MCF 10A (cell line): ENCODE measurements at regions not wholly inside any gene's neighbourhood (a gene's known extent, or its start where the extent isn't known, plus 50 kb on each side); places are given as distances from the start of the nearest gene placed in this dataset.
"Not testable (repeated sequence)": the region's sequence is repeated elsewhere in the genome, so short reads cannot be mapped to it uniquely, and the experiment has no call there.

ENCODE experiments used
- BruUV-seq: library from RNA; stranded (reverse); fragments of 400-500 nt; replicated peaks from 2 replicates; lab custom pipeline; 2021; lab: Mats Ljungman, UMichigan
- CTCF ChIA-PET: fragments of 300-600 bp; sonication (Branson Sonifier 250); formaldehyde crosslinking; extraction: SDS; loops from one replicate; lab custom pipeline; 2021; ENCODE audit warnings: antibody characterized with exemption, inconsistent platforms; lab: Yijun Ruan, JAX
- POLR2A ChIA-PET: fragments of 300-600, 350-650 bp; sonication (Branson Sonifier 250); formaldehyde crosslinking; extraction: SDS; loops from one replicate; lab custom pipeline; 2020; ENCODE audit warnings: antibody characterized with exemption, inconsistent platforms; lab: Yijun Ruan, JAX
- DNase-seq: peaks from one replicate; pipeline ENCODE4 v3.0.0-alpha.2; 2018; ENCODE audit not compliant: unreplicated experiment
- H3K27ac Mint-ChIP-seq: one replicate; pipeline ENCODE4 v1.8.0; 2022; ENCODE audit warnings: mild to moderate bottlenecking, low read depth, mixed read lengths; ENCODE audit not compliant: unreplicated experiment
- H3K27me3 Mint-ChIP-seq: one replicate; pipeline ENCODE4 v1.8.0; 2022; ENCODE audit warnings: mixed read lengths; ENCODE audit not compliant: insufficient read depth, unreplicated experiment
- H3K36me3 Mint-ChIP-seq: one replicate; pipeline ENCODE4 v1.8.0; 2022; ENCODE audit warnings: mild to moderate bottlenecking, moderate library complexity, mixed read lengths; ENCODE audit not compliant: insufficient read depth, unreplicated experiment
- H3K4me1 Mint-ChIP-seq: one replicate; pipeline ENCODE4 v1.8.0; 2022; ENCODE audit warnings: mixed read lengths; ENCODE audit not compliant: insufficient read depth, unreplicated experiment
- H3K4me3 Mint-ChIP-seq: one replicate; pipeline ENCODE4 v1.8.0; 2022; ENCODE audit warnings: mild to moderate bottlenecking, moderate library complexity, mixed read lengths; ENCODE audit not compliant: unreplicated experiment
- H3K9me3 Mint-ChIP-seq: one replicate; pipeline ENCODE4 v1.8.0; 2022; ENCODE audit warnings: mixed read lengths; ENCODE audit not compliant: unreplicated experiment
- intact Hi-C: fragments of 100-400 bp; cut with micrococcal nuclease; formaldehyde crosslinking; loops from 2 replicates; pipeline ENCODE4 v1.14.1; 2022
- TF ChIP-seq, protein P1 (sequence below): fragments of 200-600 bp; IDR thresholded peaks from one replicate; pipeline ENCODE4 v1.8.0; 2022; ENCODE audit warnings: antibody characterized with exemption, mild to moderate bottlenecking; ENCODE audit not compliant: unreplicated experiment

DNA sequence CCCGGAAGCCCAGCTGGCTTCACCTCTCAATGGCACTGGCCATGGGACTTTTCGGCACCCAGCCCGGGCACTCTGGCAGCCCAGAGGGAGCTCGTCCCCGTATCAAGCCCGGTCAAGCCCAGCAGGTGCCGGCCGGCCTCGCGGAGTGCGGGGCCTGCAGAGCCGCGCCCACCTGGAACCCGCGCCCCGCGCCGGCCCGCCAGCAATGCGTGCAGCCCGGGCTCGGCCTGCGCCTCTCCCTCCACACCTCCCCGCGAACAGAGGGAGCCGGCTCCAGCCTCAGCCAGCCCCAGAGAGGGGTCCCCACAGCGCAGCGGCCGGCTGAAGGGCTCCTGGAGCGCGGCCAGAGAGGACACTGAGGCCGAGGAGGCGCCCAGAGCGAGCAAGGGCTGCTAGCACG, 133.6 kb upstream of the FRG1 start:
- no peak for DNase-seq
- BruUV-seq: no TSS peak
- ChIA-PET CTCF (interaction anchor here (0.5 to 4.7 kb wide), 3 partner anchors 9 to 543 kb away, joined by 3 to 23 read pairs (median 4); no protein-coding TSS in a partner anchor), POLR2A (interaction anchor here (1.2 kb wide), 1 partner anchor 114 kb away, joined by 3 read pairs; no protein-coding TSS in a partner anchor)
- no peak overlapping the region for H3K27ac Mint-ChIP-seq
- peaks cover 7% of the 10 kb centered on the region for H3K36me3 Mint-ChIP-seq
- H3K27me3 Mint-ChIP-seq: no peaks in the 10 kb centered on the region
- peaks cover 22% of the 10 kb centered on the region for H3K9me3 Mint-ChIP-seq
- no peaks in the 10 kb centered on the region for H3K4me1 Mint-ChIP-seq
- intact Hi-C loops: no loop called here
- TF ChIP-seq, protein P1, sequence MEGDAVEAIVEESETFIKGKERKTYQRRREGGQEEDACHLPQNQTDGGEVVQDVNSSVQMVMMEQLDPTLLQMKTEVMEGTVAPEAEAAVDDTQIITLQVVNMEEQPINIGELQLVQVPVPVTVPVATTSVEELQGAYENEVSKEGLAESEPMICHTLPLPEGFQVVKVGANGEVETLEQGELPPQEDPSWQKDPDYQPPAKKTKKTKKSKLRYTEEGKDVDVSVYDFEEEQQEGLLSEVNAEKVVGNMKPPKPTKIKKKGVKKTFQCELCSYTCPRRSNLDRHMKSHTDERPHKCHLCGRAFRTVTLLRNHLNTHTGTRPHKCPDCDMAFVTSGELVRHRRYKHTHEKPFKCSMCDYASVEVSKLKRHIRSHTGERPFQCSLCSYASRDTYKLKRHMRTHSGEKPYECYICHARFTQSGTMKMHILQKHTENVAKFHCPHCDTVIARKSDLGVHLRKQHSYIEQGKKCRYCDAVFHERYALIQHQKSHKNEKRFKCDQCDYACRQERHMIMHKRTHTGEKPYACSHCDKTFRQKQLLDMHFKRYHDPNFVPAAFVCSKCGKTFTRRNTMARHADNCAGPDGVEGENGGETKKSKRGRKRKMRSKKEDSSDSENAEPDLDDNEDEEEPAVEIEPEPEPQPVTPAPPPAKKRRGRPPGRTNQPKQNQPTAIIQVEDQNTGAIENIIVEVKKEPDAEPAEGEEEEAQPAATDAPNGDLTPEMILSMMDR: no peak
- H3K4me3 Mint-ChIP-seq: no peak overlapping the region

DNA sequence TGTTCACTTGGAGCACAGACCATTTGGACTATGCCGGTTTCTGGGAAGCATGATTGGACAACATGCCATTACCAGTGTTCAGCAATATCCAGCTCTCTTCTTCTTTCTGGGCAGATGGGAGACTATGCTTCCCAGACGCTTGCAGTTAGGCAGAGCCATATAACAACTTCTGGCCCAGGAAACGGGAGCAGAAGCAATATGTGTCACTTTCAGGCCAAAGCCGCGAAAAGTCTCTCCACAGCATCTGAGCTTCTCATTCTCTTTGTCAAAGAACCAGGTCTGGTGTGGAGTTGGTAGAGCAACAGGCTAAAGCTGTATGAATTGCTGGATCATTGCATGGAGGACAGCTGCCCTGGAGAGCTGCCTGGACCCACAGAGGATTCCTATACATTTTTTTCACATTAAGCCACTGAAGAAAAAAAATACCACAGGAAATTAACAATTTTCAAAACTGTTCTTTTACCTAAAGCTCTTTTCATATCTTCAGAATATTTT, 131.4 kb upstream of the FRG1 start:
- ChIA-PET CTCF (interaction anchor here (0.6 to 1.8 kb wide), 3 partner anchors 11 to 57 kb away, joined by 4 to 9 read pairs (median 5); no protein-coding TSS in a partner anchor), POLR2A (no interaction called here)
- Mint-ChIP-seq H3K27ac (no peak overlapping the region), H3K9me3 (peaks cover 23% of the 10 kb centered on the region), H3K4me1 (no peaks in the 10 kb centered on the region), H3K36me3 (peaks cover 7% of the 10 kb centered on the region), H3K4me3 (no peak overlapping the region), H3K27me3 (no peaks in the 10 kb centered on the region)
- BruUV-seq: no TSS peak
- TF ChIP-seq, protein P1: no peak
- no peak for DNase-seq
- intact Hi-C loops: no loop called here

DNA sequence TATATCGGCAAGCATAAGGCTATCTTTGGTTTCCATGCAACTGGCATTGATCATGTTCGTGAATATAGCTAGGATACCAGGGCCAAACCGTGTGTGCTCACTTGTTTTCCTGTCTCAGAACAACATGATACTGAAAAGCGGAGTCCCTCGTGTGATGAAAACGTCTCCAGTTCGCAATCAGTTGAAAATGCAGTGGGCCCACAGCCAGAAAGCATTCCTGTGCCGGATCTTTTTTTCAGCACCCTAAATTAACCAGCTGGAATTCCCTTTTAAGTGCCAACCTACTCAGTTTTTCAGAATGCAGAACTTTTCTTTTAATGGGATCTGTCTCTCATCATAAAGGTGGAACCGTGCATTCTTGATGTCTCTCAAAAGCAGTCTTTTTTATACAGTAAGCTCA, 130.8 kb upstream of the FRG1 start:
- CTCF ChIA-PET: interaction anchor here (0.6 to 1.8 kb wide), 3 partner anchors 11 to 56 kb away, joined by 4 to 9 read pairs (median 5); no protein-coding TSS in a partner anchor
- TF ChIP-seq, protein P1: no peak
- no peak for DNase-seq
- POLR2A ChIA-PET: no interaction called here
- BruUV-seq: no TSS peak
- intact Hi-C loops: no loop called here
- no peak overlapping the region for H3K27ac Mint-ChIP-seq
- peaks cover 23% of the 10 kb centered on the region for H3K9me3 Mint-ChIP-seq
- no peaks in the 10 kb centered on the region for H3K4me1 Mint-ChIP-seq
- H3K27me3 Mint-ChIP-seq: no peaks in the 10 kb centered on the region
- H3K36me3 Mint-ChIP-seq: peaks cover 7% of the 10 kb centered on the region
- H3K4me3 Mint-ChIP-seq: no peak overlapping the region

DNA sequence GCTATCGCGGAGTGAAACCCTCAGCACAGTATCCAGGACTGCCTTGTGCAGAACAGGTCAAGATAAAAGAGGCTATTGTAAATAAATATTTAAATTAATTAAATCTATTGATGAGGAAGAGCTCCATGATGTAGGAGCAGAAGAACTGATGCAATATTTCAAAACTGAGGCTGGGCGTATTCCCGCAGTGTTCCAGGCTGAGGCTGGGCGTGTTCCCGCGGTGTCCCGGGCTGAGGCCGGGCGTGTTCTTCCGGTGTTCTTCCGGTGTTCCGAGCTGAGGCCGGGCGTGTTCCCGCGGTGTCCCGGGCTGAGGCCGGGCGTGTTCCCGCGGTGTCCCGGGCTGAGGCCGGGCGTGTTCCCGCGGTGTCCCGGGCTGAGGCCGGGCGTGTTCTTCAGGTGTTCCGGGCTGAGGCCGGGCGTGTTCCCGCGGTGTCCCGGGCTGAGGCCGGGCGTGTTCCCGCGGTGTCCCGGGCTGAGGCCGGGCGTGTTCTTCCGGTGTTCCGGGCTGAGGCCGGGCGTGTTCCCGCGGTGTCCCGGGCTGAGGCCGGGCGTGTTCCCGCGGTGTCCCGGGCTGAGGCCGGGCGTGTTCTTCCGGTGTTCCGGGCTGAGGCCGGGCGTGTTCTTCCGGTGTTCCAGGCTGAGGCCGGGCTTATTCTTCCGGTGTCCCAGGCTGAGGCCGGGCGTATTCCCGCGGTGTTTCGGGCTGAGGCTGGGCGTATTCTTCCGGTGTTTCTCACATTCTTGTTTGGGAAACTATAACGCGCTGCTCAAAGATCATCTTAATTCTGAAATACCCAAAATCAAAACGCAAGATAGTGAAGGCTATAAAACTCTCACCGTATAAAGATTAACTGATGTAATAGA, 130.1 kb upstream of the FRG1 start:
- DNase-seq, intact Hi-C loops, H3K36me3 Mint-ChIP-seq, POLR2A ChIA-PET, H3K4me1 Mint-ChIP-seq, H3K27ac Mint-ChIP-seq, H3K4me3 Mint-ChIP-seq, H3K27me3 Mint-ChIP-seq, BruUV-seq: not testable (repeated sequence)
- peaks cover 23% of the 10 kb centered on the region for H3K9me3 Mint-ChIP-seq
- CTCF ChIA-PET: interaction anchor here (1.8 kb wide), 1 partner anchor 18 kb away, joined by 9 read pairs; no protein-coding TSS in a partner anchor
